AG04449 (cell line): ENCODE measurements at regions not wholly inside any gene's neighbourhood (a gene's known extent, or its start where the extent isn't known, plus 50 kb on each side); places are given as distances from the start of the nearest gene placed in this dataset.

ENCODE experiments used
- CTCF ChIA-PET: fragments of 350-600 bp; formaldehyde crosslinking; extraction: SDS; loops from one replicate; lab custom pipeline; 2021; ENCODE audit warnings: antibody characterized with exemption; lab: Yijun Ruan, JAX
- POLR2A ChIA-PET: fragments of 400-600, 350-600 bp; formaldehyde crosslinking; extraction: SDS; loops from one replicate; lab custom pipeline; 2020; ENCODE audit warnings: antibody characterized with exemption, inconsistent platforms; lab: Yijun Ruan, JAX
- DNase-seq: peaks from one replicate; pipeline ENCODE4 v3.0.0-alpha.2; 2010; ENCODE audit warnings: low read depth, low spot score
- H3K4me3 ChIP-seq: 2 replicates; pipeline ENCODE4 v1.5.1; 2011; ENCODE audit warnings: low read depth, mild to moderate bottlenecking, control low read depth, low read length
- CTCF ChIP-seq: IDR thresholded peaks from one replicate; pipeline ENCODE4 v1.5.1; 2011; ENCODE audit warnings: mild to moderate bottlenecking, moderate library complexity, low read length, control low read depth, inconsistent platforms; ENCODE audit not compliant: insufficient read depth; ENCODE audit errors: missing control alignments

GRCh38 chr12:107469011-107469410 lies 216.6 kb upstream of the PWP1 start:
- no peak overlapping the region for H3K4me3 ChIP-seq
- DNase-seq, result no peak
- TF ChIP-seq CTCF, result no peak
- CTCF ChIA-PET, result interaction anchor here (1.2 kb wide), 1 partner anchor 138 kb away, joined by 3 read pairs; no protein-coding TSS in a partner anchor
- POLR2A ChIA-PET, result no interaction called here

GRCh38 chr12:107470645-107471044 lies 215.0 kb upstream of the PWP1 start:
- H3K4me3 ChIP-seq, result no peak overlapping the region
- POLR2A ChIA-PET, result no interaction called here
- no peak for TF ChIP-seq CTCF
- no peak for DNase-seq
- CTCF ChIA-PET, result no interaction called here

DNA sequence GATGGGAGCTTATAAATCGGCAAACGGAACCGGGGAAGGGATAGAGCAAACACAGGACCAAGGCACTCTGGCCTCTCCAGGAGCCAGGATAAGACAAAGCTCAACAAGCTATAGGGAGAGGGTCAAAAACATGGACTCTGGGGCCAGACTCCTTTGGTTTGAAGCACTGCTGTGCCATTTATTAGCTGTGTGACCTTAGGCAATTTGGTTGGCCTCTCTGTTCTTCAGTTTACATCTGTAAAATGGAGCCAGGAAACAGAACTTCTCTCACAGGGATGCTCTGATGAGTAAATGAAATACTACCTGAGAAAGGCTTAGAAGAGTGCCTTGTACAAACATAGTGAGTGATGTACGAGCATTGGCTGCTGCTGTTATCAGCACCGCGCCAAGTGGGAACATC lies 213.3 kb upstream of the PWP1 start:
- no peak for DNase-seq
- ChIA-PET CTCF (interaction anchor here (1.6 kb wide), 1 partner anchor 67 kb away, joined by 4 read pairs; no protein-coding TSS in a partner anchor), POLR2A (no interaction called here)
- H3K4me3 ChIP-seq, result no peak overlapping the region
- no peak for TF ChIP-seq CTCF

GRCh38 chr12:107474099-107474498 lies 211.5 kb upstream of the PWP1 start:
- no peak for TF ChIP-seq CTCF
- no peak for DNase-seq
- ChIA-PET POLR2A (no interaction called here), CTCF (no interaction called here)
- no peak overlapping the region for H3K4me3 ChIP-seq

DNA sequence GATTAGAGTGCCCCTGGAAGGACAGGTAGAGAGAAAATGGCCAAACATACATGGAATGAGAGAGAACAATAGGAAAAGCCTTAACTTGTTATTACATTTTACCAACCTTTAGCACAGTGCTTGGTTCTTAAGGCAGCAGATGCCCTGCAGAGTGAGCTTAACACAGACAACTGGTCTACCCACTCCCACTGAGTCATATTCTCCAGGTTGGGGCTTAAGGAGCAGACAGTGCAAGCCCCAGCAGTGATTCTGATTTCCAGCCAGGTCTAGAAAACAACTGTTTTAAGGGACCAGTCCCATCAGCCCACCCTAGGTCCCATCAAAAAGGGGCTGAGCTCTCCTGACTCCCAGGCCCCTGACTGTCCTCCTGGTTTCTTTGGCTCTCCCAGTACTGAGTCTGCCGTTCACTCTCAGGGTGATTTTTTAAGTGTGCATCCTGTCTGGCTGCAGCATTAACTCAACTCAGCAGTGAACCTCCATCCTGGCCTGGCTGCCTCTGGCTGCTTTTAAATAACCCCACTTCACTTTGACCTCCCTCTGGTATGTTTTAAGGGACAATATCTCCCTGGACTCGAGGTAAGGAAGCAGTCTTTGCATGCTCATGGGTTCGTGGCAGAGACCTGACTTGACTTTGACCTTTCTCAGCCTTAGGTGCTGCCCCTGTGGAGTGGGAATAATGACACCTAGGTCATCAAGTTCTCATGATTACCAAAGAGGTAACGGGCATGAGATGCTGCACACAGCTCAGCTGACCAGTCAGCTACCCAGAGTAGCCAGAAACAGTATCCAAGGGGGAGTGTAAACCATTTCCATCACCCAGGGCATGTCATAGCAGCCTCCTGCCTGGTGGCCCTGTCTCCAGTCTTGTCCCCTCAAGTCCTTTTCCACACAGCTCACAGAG lies 210.7 kb upstream of the PWP1 start:
- ChIA-PET CTCF (no interaction called here), POLR2A (no interaction called here)
- DNase-seq, result no peak
- H3K4me3 ChIP-seq, result no peak overlapping the region
- no peak for TF ChIP-seq CTCF

- DNase-seq, result no peak
- TF ChIP-seq CTCF, result no peak
- no peak overlapping the region for H3K4me3 ChIP-seq
- ChIA-PET CTCF (interaction anchor here (1.5 kb wide), 1 partner anchor 133 kb away, joined by 3 read pairs; no protein-coding TSS in a partner anchor), POLR2A (no interaction called here)
Observed at GRCh38 chr12:107475900-107476299, 209.7 kb upstream of the PWP1 start.
